Colonic mucosa (tissue), 4 donors: ENCODE measurements at regions not wholly inside any gene's neighbourhood (a gene's known extent, or its start where the extent isn't known, plus 50 kb on each side); places are given as distances from the start of the nearest gene placed in this dataset.

Source experiments
- DNase-seq: peaks from one replicate; pipeline ENCODE4 v3.0.0-alpha.2; 2020
- H3K27ac ChIP-seq: fragments of 200-600 bp; one replicate; pipeline ENCODE4 v1.8.0; 2021
- H3K27me3 ChIP-seq: fragments of 200-600 bp; one replicate; pipeline ENCODE4 v1.8.0; 2021
- H3K36me3 ChIP-seq: fragments of 200-600 bp; one replicate; pipeline ENCODE4 v1.8.0; 2021
- H3K4me1 ChIP-seq: fragments of 200-600 bp; one replicate; pipeline ENCODE4 v1.8.0; 2021; ENCODE audit warnings: mild to moderate bottlenecking
- H3K4me3 ChIP-seq: fragments of 200-600 bp; one replicate; pipeline ENCODE4 v1.8.0; 2021
- H3K9ac ChIP-seq, 2 donors: one replicate each; pipeline ENCODE4 v1.7.0; 2013; ENCODE audit warnings: control low read depth in 2 of 2, low read depth in 2 of 2, low read length in 2 of 2
- H3K9me3 ChIP-seq: fragments of 200-600 bp; one replicate; pipeline ENCODE4 v1.8.0; 2021
- CTCF ChIP-seq: fragments of 200-600 bp; IDR thresholded peaks from one replicate; pipeline ENCODE4 v1.8.0; 2022; ENCODE audit warnings: antibody characterized with exemption, mild to moderate bottlenecking
- intact Hi-C: fragments of 100-400 bp; cut with DNase I; formaldehyde crosslinking; loops from one replicate; pipeline ENCODE4 v1.14.1; 2022
- donor health status: healthy.
- donor health status: DM: no; HTN: no; CAD: no.
- donor health status: DM: no; HTN: no; CAD: no.

- intact Hi-C loops: no loop called here
- peaks cover 4% of the 10 kb centered on the region for H3K27me3 ChIP-seq
- DNase-seq: no peak
Measured at GRCh38 chr15:69603369-69604071, 150.9 kb downstream of the RPLP1 start.

DNA sequence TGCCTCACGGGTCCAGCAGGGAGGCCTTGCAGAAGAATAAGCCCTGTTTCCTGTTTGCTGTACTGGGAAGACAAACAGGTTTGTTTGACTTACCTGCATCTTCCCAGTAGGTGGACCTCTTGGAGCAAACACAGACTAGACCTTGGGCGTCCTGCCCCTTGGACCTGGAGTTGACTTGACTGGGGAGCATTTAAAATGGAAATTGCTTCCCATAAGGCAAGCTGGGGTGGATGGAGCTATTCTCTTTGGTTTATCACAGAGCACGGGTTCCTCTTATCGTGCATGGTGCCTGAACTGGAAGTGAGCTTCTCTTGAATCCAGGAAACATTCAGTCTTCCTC lies 151.4 kb downstream of the RPLP1 start:
- Histone ChIP-seq H3K9me3 (no peaks in the 10 kb centered on the region), H3K4me3 (no peak overlapping the region), H3K9ac (no peak overlapping the region), H3K27ac (no peak overlapping the region), H3K36me3 (no peaks in the 10 kb centered on the region), H3K27me3 (peaks cover 4% of the 10 kb centered on the region), H3K4me1 (no peaks in the 10 kb centered on the region)
- intact Hi-C loops: no loop called here
- TF ChIP-seq CTCF: peak; percentile 18
- peak; percentile 71 for DNase-seq

More at GRCh38 chr15:69603369-69604071, 150.9 kb downstream of the RPLP1 start:
- no peak for TF ChIP-seq CTCF
- H3K27ac ChIP-seq: no peak overlapping the region
- no peak overlapping the region for H3K9ac ChIP-seq
- no peak overlapping the region for H3K4me3 ChIP-seq
- H3K36me3 ChIP-seq: no peaks in the 10 kb centered on the region
- H3K4me1 ChIP-seq: no peaks in the 10 kb centered on the region
- no peaks in the 10 kb centered on the region for H3K9me3 ChIP-seq

DNA sequence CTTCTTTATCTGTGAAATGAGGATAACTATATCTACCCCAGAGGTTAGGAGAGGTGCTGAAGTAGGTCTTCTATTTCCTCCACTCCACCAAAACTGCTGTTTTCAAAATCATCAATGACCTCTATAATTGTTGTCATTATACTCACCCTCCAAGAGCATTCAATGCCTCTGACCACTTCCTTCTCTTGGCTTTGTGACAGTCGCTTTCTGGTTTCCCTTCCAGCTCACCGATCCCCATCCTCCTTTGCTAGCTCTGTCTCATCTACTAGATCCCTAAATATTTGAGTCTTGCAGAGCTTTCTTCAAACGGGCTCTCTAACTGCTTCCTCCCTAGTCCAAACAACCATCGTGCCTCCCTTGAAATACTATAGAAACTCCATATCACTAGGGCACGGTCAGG lies 153.5 kb downstream of the RPLP1 start:
- intact Hi-C loops: no loop called here
- Histone ChIP-seq H3K4me1 (no peaks in the 10 kb centered on the region), H3K27me3 (no peaks in the 10 kb centered on the region), H3K4me3 (no peak overlapping the region), H3K9ac (no peak overlapping the region), H3K9me3 (no peaks in the 10 kb centered on the region), H3K36me3 (no peaks in the 10 kb centered on the region), H3K27ac (no peak overlapping the region)
- TF ChIP-seq CTCF: no peak
- no peak for DNase-seq

GRCh38 chr15:69606921-69607500 lies 154.4 kb downstream of the RPLP1 start:
- Histone ChIP-seq H3K27me3 (no peaks in the 10 kb centered on the region), H3K4me3 (no peak overlapping the region), H3K36me3 (no peaks in the 10 kb centered on the region), H3K27ac (no peak overlapping the region), H3K4me1 (no peaks in the 10 kb centered on the region), H3K9me3 (no peaks in the 10 kb centered on the region), H3K9ac (no peak overlapping the region)
- intact Hi-C loops: no loop called here
- no peak for TF ChIP-seq CTCF
- DNase-seq: no peak

DNA sequence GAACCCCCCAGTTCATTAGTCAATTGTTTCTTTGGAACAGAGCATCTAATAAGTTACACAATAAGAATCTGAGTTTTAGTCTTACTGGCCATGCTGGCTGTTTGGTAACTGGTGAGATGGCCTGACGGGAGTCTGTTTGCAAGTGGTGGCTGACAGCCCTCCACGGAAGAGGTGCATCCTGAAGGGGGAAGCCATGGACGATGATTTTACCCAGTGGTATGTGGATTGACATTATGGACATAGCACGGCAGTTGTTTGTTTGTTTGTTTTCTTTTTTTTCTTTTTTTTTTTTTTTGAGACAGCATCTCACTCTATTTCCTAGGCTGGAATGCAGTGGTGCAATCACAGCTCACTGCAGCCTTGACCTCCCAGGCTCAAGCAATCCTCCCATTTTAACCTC lies 156.0 kb downstream of the RPLP1 start:
- H3K36me3 ChIP-seq: no peaks in the 10 kb centered on the region
- H3K4me1 ChIP-seq: no peaks in the 10 kb centered on the region
- TF ChIP-seq CTCF: no peak
- no peaks in the 10 kb centered on the region for H3K27me3 ChIP-seq
- DNase-seq: no peak
- H3K27ac ChIP-seq: no peak overlapping the region
- H3K9ac ChIP-seq: no peak overlapping the region
- H3K9me3 ChIP-seq: no peaks in the 10 kb centered on the region
- intact Hi-C loops: no loop called here
- no peak overlapping the region for H3K4me3 ChIP-seq
